ENCODE measurements at regions not wholly inside any gene's neighbourhood (a gene's known extent, or its start where the extent isn't known, plus 50 kb on each side); places are given as distances from the start of the nearest gene placed in this dataset.
"Not testable (repeated sequence)": the region's sequence is repeated elsewhere in the genome, so short reads cannot be mapped to it uniquely, and the experiment has no call there.

- TF ChIP-seq EP300 (IDR thresholded peaks at IDR 0.05) (no peak), POLR2A (IDR thresholded peaks at IDR 0.05) (no peak), POLR2AphosphoS5 (IDR thresholded peaks at IDR 0.05) (no peak), CTCF (IDR thresholded peaks at IDR 0.05) (no peak)
- Histone ChIP-seq H3K4me3 (no peak overlapping the region), H3K9me3 (no peaks in the 10 kb centered on the region), H3K27me3 (no peaks in the 10 kb centered on the region), H3K27ac (no peak overlapping the region), H3K4me1 (no peaks in the 10 kb centered on the region), H3K36me3 (no peaks in the 10 kb centered on the region)
- DNase-seq (no peak), ATAC-seq (ENCODE audit: low FRiP score in 2 of 2) (no peak)
Observed at GRCh38 chr9:13920557-13920956, 393.4 kb downstream of the NFIB start.

GRCh38 chr9:13919401-13919800 is 394.5 kb downstream of the NFIB start:
- no peak for ATAC-seq (ENCODE audit: low FRiP score in 2 of 2)
- Histone ChIP-seq H3K27ac (no peak overlapping the region), H3K4me3 (no peak overlapping the region), H3K27me3 (no peaks in the 10 kb centered on the region), H3K36me3 (no peaks in the 10 kb centered on the region), H3K9me3 (no peaks in the 10 kb centered on the region), H3K4me1 (no peaks in the 10 kb centered on the region)
- 93 to 94% methylated on average over 2 of the region's 2 CpGs for WGBS, 2 donors
- DNase-seq: no peak
- no peak for TF ChIP-seq EP300 (IDR thresholded peaks at IDR 0.05)
- TF ChIP-seq POLR2A (IDR thresholded peaks at IDR 0.05): no peak
- no peak for TF ChIP-seq CTCF (IDR thresholded peaks at IDR 0.05)
- no peak for TF ChIP-seq POLR2AphosphoS5 (IDR thresholded peaks at IDR 0.05)

- Histone ChIP-seq H3K4me3 (no peak overlapping the region), H3K27ac (no peak overlapping the region), H3K9me3 (no peaks in the 10 kb centered on the region), H3K4me1 (no peaks in the 10 kb centered on the region), H3K27me3 (no peaks in the 10 kb centered on the region), H3K36me3 (no peaks in the 10 kb centered on the region)
- no peak for DNase-seq
- TF ChIP-seq POLR2AphosphoS5 (IDR thresholded peaks at IDR 0.05): no peak
- TF ChIP-seq EP300 (IDR thresholded peaks at IDR 0.05): no peak
- TF ChIP-seq POLR2A (IDR thresholded peaks at IDR 0.05): no peak
- TF ChIP-seq CTCF (IDR thresholded peaks at IDR 0.05): no peak
- no peak for ATAC-seq (ENCODE audit: low FRiP score in 2 of 2)
Observed at GRCh38 chr9:13917534-13917933, 396.4 kb downstream of the NFIB start.

GRCh38 chr9:13915591-13916301 is 398.2 kb downstream of the NFIB start:
- H3K27ac ChIP-seq: no peak overlapping the region
- no peaks in the 10 kb centered on the region for H3K9me3 ChIP-seq
- no peaks in the 10 kb centered on the region for H3K27me3 ChIP-seq
- TF ChIP-seq POLR2AphosphoS5 (IDR thresholded peaks at IDR 0.05): no peak
- H3K4me3 ChIP-seq: no peak overlapping the region
- no peak for DNase-seq
- no peaks in the 10 kb centered on the region for H3K4me1 ChIP-seq
- ATAC-seq (ENCODE audit: low FRiP score in 2 of 2): no peak
- H3K36me3 ChIP-seq: no peaks in the 10 kb centered on the region
- 81 to 86% methylated on average over 4 of the region's 4 CpGs for WGBS, 2 donors

- H3K9me3 ChIP-seq: no peaks in the 10 kb centered on the region
- H3K27me3 ChIP-seq: no peaks in the 10 kb centered on the region
- WGBS, 2 donors: 87 to 95% methylated on average over 1 of the region's 1 CpG
- no peaks in the 10 kb centered on the region for H3K36me3 ChIP-seq
- ATAC-seq (ENCODE audit: low FRiP score in 2 of 2): no peak
- H3K4me1 ChIP-seq: no peaks in the 10 kb centered on the region
- no peak for TF ChIP-seq POLR2A (IDR thresholded peaks at IDR 0.05)
- DNase-seq: no peak
- no peak overlapping the region for H3K27ac ChIP-seq
- no peak overlapping the region for H3K4me3 ChIP-seq
Observed at GRCh38 chr9:13915131-13915530, 398.8 kb downstream of the NFIB start.

- Histone ChIP-seq H3K27ac (no peak overlapping the region), H3K27me3 (no peaks in the 10 kb centered on the region), H3K36me3 (no peaks in the 10 kb centered on the region), H3K9me3 (no peaks in the 10 kb centered on the region), H3K4me3 (no peak overlapping the region), H3K4me1 (no peaks in the 10 kb centered on the region)
- WGBS, 2 donors: 70 to 82% methylated on average over 2 of the region's 2 CpGs
- ATAC-seq (ENCODE audit: low FRiP score in 2 of 2) (no peak), DNase-seq (no peak)
- no peak for TF ChIP-seq EP300 (IDR thresholded peaks at IDR 0.05)
- no peak for TF ChIP-seq POLR2AphosphoS5 (IDR thresholded peaks at IDR 0.05)
- TF ChIP-seq POLR2A (IDR thresholded peaks at IDR 0.05): no peak
- no peak for TF ChIP-seq CTCF (IDR thresholded peaks at IDR 0.05)
Observed at GRCh38 chr9:13911473-13911872, 402.5 kb downstream of the NFIB start.

GRCh38 chr9:13907842-13908241 is 406.1 kb downstream of the NFIB start:
- WGBS, 2 donors: 95 to 96% methylated on average over 3 of the region's 3 CpGs
- not testable (repeated sequence) for H3K27me3 ChIP-seq; DNase-seq; H3K27ac ChIP-seq; H3K4me1 ChIP-seq; H3K36me3 ChIP-seq; ATAC-seq (ENCODE audit: low FRiP score in 2 of 2); H3K9me3 ChIP-seq; H3K4me3 ChIP-seq
